Activated CD8-positive, alpha-beta memory T cell treated with anti-CD3 and anti-CD28 coated beads, Interleukin-2, amount 50 U/mL, for 48 hours (primary cell): ENCODE measurements at regions not wholly inside any gene's neighbourhood (a gene's known extent, or its start where the extent isn't known, plus 50 kb on each side); places are given as distances from the start of the nearest gene placed in this dataset.
"Not testable (repeated sequence)": the region's sequence is repeated elsewhere in the genome, so short reads cannot be mapped to it uniquely, and the experiment has no call there.

Source experiments
- DNase-seq: peaks from one replicate; pipeline ENCODE4 v3.0.0-alpha.2; 2020

DNA sequence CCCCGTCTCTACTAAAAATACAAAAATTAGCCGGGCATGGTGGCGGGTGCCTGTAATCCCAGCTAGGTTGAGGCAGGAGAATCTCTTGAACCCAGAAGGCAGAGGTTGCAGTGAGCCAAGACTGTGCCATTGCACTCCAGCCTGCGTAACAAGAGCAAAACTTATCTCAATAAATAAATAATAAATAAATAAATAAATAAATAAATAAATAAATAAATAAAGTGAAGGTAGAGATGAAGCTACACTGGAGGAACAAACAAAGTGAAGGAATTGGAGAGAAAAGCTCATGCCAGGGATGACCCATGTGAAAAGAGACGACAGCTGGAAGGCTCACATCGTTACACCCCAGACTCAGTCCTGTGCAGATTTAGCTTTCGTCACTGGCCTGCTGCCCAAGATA is 157.3 kb upstream of the ARHGAP28 start:
- not testable (repeated sequence) for DNase-seq

DNA sequence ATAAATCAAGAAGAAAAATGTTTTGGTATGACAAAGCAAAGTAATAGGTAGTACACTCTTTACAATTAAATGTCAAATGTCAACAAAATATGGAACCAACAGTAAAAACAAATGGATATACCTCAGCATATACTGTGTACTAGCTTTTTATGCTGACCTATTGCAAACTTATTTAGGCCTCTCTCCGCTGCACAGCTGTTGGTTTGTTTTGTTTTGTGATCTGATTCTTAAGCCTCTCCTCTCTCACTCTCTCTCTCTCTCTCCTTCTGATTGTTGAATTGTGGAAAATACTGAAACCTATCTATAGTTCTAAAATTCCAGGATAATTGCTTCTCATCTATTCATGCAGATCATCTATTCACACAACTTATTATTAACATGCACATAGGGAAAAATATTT is 154.9 kb upstream of the ARHGAP28 start:
- DNase-seq: no peak

DNA sequence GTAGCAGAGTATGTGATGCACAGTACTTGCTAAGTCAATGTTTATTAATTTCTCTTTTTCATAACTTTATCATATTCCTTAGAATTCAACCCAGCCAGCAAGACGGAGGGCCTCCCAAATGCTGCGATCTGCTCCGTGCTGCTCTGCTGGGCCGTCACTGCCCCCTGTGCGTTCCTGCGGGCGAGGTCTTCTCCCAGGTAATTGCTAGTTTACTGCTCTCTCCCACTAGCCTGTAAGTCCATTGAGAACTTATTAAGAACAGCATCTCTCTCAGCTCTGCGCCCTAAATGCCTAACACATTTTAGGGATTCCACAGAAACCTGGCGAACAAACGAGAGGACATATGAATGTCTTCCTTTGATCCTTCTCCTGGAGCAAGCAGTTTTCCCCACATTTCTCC is 153.6 kb upstream of the ARHGAP28 start:
- no peak for DNase-seq

DNA sequence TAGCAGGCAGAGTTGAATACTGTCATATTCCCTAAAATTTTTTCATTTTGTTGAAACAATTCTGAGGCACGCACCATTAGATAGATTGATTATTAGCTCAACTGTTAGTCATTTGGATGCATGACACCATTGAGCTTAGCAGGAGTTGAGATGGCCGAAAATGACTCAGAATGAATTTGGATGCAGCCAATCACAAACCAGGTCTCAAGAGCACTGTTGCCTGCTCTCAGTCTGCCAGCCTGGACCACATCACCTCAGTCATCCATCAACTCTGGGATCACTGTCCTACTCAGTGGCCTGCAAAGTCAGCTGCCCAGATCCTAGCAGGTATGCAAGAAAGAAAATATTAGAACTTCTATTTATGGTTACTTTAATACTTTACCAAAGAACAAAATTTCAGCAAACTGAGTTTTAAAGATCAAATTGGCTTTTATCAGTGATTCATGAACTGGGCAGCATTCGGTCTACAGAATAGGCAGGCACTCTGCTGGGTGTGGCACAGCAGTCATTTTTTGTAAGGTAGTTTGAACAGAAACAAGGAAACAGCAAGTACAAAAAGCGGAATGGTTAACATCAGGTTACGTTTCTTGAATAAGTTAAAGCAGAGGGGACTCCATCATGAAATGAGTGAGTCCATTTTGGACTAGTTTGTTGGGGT is 152.7 kb upstream of the ARHGAP28 start:
- DNase-seq: no peak

DNA sequence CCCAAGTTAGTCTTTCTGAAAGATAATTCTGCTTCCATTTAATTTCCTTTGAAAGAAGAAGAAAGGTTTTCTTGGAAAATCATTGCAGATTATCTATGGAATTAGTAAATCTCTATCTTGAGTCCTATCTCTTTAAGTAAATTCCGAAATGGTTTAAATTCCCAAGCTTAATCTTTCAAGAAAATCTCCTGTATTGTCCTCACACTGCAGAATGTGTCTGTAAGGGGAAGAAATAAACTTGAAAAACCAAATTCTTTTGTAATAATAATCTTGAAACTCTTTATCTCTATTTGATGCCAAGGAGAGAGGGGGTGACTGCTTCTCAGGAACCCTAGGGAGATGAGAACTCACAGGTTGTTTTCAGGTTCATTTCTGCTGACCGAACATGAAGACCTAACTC is 150.8 kb upstream of the ARHGAP28 start:
- no peak for DNase-seq

DNA sequence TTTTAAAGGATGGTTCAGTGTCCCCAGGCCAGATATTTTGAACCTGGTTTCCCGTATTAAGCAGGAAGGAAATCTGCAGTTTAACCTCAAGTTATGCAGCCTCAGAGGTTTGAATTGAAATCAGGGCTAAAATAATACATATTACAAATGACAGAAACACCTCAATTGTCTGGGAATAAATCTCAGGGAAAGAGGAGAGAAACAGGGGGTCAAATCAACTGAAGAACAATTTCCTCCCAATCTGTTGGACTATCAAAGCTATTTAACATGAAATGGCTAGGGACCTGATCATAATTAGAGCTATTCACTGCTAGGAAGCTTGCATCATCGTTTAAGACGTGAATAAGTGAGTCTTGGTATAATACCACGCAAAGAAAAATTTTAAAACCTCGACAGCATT is 150.0 kb upstream of the ARHGAP28 start:
- no peak for DNase-seq

DNA sequence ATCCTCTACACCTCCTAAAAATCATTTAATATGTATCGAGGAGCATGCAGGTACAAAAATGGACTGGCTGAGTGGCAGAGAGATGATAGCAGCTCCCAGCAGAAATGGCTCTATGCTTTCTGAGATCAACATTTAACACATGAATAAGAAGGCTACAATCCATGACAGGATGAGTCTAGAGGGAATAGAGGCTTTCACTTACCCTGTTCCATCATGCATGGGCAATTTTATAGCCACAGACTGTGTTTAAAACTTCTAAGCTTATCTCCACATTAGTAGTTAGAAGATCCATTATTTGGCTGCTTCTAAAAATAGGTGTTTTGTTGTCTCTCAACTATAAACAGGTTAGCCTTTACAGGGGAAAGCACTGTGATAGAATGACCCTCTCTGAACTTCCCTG is 149.1 kb upstream of the ARHGAP28 start:
- DNase-seq: no peak

DNA sequence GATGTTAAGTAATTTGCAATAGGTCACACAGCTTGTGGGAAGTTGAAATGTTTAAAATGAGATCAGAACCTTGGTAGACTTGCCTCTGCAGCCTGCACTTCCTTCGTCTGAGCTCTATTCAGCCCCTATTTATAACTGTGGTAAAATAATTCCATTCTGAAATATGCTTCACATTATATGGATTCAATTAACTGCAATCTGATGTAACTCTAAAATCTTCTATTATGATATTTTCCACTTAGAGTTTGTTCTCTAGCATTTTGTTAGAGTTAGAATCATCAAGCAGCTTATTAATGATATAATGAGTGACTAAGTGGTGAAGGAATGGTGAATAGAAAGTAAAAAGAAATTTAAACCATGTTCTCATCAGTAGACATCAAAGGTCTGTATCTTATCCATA is 139.6 kb upstream of the ARHGAP28 start:
- no peak for DNase-seq

DNA sequence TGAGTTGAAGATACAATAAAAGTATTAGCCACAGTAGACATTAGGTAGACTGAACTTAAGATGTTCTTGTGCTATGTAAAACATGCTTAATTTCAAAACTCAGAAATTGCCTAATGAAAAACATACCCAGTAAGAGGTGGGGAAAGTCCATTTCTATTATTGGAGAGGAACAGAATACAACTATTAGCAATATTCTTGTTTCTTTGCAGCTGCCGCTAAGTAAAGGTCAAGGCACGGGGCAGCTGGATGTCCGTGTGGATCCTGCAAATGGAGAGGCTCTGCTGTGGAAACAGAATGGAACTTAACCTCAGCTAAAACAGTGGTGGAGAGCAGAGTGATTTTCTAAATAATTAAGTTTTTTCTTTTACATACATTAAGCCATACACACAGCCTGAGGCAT is 139.2 kb upstream of the ARHGAP28 start:
- DNase-seq: no peak

DNA sequence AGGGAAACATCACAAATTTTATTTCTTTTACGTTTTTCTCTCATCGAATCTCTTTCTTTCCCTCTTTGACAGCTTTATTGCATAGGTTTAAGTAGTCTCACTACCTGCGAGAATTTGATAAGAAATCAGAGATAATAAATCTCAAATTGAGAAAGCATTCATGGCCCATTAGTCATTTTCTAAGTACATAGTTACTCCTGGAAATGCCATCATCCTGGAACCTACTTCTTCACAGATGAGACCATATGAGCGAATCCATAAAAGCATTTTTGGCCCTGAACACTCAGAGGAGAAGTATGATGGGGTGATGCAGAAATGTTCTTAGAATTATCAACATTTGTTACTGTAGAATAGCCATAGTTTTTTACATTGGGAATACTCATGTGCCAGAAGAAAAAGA is 138.0 kb upstream of the ARHGAP28 start:
- DNase-seq: no peak

DNA sequence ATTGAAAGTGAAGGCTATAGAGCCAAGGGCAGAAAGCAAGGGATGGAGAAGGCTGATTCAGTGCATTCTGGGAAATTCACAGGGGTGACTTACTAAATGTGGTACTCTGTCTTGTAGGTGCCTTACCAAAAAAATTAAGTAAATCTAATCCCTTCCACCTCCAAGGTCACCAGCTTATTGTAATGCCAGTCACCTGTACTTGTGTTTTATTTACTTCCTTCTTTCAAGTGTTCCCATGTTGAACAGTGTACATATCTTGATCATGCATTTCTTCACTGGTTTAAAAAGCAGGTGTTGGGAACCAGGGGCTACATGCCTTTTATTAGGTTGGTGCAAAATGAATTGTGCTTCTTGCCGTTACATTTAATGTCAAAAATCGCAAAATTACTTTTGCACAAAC is 137.0 kb upstream of the ARHGAP28 start:
- DNase-seq: no peak

DNA sequence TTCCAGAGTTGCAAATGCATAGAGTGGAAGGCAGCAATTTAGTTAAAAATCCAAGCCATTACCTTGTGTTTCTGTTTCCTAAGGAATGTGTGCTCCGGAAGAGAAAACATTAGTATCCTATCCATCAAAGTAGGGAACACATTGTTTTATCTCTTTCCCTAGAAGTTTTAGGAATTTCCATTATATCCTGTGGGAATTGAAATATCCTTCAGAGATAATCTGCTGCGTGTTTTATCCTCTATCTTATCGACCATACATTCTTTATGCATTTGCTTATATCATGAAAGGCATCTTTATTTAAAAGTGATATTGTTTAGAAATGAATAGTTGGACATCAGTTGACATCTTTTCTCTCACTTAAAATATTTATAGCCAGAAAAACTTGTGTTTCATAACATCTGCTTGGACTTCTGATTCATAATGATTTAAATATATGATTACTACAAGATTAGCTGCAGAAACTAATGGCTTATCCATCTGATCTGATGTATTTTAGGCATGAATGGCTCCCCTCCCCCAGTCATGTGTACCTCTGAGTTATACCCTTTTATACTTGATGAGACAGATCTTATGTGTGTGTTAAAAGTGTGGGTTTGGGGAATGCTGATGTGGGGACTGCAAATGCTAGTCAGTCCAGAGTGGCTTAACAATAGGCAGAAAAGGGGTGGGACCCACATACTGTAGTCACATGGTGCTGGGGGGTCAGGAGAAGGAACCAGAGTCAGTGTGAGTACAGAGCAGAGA is 136.2 kb upstream of the ARHGAP28 start:
- no peak for DNase-seq

DNA sequence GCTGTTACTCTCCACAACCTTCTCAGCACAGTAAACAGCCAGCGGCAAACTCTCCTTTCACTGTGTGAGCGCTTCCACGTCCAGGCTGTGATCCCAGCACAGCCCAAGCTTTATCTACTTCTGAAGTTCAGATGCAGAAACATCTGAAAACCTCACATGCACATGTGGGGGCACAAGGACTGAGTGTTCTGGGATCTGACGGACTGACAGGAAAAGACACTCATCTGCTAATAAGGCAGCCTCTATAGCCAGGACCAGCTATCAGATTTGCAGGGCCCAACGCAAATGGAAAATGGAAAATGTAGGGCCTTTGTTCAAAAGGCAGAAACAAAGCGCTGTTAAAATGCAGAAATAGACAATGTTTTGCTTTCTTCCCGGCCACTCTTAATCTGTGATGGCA is 133.8 kb upstream of the ARHGAP28 start:
- no peak for DNase-seq

DNA sequence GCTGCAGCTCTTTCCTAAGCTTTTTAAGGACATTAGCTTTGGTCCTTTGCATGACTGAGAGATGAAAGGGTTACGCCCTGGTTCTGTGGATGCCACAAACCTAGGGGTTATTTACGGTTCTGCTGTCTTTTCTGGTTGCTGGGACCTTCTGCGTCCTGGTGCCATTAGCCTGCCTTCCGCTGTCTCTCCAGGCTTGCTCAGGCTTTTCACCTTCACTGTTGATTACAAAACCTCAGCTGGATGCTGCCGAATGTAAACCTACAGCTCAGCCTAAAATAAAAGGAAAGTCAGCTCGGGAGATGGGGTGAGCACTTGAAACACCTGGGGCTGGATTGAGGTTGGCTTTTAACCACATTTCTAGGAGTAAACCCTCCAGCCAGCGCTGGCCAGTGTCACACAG is 130.9 kb upstream of the ARHGAP28 start:
- no peak for DNase-seq

DNA sequence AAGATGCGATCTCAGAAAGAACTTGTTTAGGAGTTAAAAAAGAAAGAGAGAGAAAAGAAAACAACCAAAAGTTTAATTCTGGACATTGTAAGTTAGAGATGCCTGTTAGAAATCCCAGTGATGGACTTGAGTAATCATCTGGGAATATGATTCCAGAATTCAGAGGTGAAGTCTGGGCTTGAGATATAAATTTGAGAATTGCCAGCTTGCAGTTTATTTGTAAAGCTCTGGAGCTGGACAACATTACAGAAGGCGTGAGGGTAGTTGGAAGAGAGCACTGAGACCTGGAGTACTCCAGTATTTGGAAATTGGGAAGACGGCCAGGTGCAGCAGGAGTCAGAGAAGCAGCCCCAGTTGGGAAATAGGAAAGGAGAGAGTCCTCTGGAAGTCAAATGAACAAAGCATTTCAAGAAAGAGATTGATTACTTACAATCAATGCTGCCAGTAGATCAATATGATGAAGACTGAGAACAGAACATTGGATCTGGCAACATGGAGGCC is 128.8 kb upstream of the ARHGAP28 start:
- DNase-seq: no peak

DNA sequence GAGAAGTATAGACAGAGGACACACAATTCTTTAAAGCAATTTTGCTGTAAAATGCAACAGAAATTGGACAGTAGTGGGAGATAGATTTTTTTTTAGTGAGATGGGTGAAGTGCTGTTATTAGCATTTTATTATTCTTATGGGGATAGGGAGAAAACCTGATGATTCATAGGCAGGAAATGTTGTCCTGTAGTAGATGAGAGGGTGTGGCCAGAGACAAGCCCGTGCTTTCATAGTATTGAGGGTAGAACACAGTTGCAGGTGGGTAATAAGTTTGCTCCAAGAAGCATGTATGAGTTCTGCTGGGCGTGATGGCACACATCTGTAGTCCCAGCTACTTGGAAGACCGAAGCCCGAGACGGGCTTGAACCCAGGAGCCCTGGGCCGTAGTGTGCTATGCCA is 128.3 kb upstream of the ARHGAP28 start:
- no peak for DNase-seq

DNA sequence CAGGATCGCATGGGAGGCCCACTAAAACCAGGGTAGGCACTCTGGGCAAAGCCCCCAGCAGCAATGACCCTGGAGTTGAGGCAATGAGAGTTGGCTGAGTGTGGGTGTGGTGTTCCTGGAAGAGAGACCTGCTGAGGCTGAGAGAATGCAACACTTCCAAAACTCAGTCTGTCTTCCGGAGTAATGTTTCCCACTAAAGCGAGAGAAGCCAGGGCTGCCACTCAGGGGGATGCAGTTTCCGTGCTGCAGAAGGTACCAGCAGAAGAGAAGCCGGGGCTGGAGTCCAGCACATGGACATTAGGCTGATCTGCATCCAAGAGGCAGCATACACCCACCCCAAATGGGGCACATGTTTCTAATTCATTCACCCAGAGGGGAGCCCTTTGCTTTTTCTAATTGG is 127.2 kb upstream of the ARHGAP28 start:
- no peak for DNase-seq

DNA sequence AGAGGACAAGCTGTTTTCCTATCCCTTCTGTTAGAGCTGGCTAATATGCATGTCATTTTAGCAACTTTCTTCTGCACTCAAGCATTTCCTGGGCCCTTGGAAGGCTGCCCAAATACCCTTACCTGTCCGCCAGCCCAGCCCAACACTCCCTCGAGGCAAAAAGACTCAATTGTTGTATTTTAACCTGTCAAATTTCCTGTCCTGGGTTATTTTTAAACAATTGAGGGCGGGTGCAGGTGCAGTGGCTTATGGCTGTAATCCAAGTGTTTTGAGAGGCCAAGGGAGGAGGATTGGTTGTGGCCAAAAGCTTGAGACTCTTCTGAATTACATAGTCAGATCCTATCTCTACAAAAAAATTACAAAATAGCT is 125.0 kb upstream of the ARHGAP28 start:
- DNase-seq: no peak

DNA sequence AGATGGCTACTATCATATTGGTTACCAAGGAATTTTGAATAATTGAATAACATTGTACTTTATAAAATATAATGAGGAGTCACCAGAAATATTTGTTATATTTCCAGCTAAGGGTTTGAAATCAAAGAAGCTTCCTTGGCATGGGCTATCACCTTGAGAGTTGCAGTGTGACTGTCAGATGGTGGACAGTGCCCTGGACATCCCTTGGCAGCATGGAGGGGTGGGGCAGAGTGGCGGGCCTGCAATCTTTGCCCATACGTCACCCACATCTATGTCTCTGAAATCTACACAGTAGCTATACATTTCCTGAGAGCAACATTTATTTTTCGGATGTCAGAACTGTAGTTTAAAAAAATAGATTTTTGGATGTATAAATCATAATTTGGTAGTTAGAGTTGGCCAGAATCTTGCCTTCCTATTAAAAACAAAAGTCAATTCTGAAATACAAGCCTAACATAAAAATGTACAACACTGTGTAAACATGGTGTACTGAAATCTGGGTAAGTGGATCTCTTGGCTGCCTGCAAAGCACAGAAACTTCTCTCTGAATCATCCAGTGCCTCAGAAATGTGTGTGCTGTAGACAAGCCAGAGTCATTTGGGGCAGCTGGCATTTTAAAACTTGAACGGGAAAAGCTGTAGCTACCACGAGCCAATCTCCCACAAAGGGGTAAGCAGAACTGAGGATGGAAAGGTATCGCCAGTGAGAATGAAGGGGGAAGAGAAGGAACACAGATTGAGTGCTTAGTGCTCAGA is 124.2 kb upstream of the ARHGAP28 start:
- DNase-seq: no peak

DNA sequence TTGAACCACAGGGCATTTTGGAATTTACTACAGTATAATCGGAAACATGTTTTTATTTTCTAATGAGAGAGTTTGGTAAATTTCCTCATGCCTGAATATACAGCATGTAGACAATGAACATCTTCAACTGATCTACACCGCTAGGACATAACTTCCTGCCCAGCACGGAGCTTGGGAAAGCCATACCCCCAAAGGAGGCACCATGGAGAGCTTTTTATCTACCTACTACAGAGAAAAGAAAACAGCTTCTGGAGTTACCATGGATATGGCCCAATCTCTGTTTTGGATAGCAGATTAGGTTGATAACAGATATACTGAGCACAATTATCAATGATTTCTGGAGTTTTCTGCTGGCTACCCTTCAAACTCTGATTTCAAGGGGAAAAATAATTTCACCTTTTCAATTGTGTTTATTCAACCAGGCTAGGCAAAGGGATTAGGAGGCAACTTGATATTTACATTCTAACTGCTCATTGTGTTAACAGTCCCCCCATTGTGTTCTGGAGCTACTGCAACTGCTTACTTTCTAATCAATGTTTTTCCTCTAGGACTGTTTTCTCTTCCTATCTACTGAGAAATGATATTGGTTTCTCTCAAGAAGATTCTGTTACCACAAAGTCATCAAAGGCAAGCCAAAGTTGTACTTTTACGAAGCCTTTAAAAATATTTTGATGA is 123.0 kb upstream of the ARHGAP28 start:
- DNase-seq: no peak

DNA sequence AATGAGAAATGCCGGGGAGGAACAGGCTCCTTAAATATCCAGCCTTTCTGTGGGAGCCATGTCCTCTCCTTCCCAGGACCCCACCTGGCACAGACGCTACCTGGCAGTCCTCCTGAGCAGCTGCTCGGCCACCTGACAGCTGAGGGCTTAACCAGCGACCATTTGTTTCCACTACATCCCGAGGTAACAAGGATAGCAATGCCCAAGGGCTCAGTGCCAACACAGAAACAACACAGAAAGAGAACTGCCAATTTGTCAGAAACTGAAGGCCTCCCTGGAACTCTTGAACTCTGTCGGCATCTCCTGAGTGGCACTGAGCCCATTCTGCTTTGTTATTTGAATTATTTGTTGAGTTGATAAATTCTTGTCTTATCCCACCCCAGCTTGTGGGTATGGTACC is 122.2 kb upstream of the ARHGAP28 start:
- DNase-seq: no peak

DNA sequence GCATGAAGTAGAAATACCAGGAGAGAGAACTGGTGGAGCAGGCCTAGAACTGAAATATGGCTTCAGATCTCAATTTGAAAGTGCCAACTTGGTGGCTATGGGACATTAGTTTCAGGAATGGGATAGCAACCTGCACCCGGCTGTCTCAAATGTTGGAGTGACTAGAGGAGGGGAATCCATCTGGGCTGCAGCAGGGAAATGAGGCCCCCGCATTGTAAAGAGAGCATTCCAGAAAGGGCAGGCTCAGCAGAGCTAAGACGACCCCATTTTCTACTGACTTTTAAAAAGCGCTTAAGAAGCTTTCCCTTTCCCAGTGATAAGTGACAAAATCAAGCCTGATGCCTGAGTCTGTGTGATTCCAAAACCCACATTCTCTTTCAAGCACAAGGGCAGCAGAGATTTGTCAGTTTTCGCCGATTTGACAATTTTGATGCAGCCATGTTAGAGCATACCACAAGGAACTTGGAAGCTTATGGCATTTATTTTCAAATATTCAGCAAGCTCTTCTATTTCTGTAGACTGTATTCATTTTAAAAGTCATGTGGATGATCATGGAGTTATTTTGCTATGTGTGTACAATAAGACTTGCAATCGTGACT is 119.8 kb upstream of the ARHGAP28 start:
- DNase-seq: no peak

DNA sequence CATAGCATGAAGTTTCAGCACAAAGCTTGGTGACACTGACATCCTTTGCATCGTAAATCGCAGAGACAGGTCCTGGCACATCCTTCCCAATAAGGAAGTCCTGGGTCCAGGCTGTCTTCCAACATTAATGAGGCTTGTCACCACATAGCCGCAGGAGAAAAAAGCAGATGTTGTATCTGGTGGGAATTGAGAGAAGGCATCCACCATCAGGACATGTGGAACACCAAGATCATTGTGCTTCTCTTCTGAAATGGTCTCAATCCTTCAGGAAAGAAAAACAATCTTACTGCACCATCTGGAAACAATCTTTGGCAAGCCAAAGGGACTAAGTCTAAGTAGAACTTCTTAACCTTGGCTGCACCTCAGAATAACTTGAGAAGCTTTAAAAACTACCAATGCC is 119.0 kb upstream of the ARHGAP28 start:
- no peak for DNase-seq
